HCT116 (cell line): ENCODE measurements at regions not wholly inside any gene's neighbourhood (a gene's known extent, or its start where the extent isn't known, plus 50 kb on each side); places are given as distances from the start of the nearest gene placed in this dataset.

Experiments
- ATAC-seq: fragments of 200-7000 bp; cut with Tn5 transposase; 2 replicates; pipeline ENCODE4 v1.9.1; 2020; ENCODE audit warnings: mild to moderate bottlenecking, moderate library complexity
- BruUV-seq: library from RNA; stranded (reverse); fragments of 400-500 nt; replicated peaks from 2 replicates; lab custom pipeline; 2021; lab: Mats Ljungman, UMichigan
- CTCF ChIA-PET: fragments of 300-600 bp; sonication (Branson Sonifier 250); formaldehyde crosslinking; loops from one replicate; lab custom pipeline; 2021; ENCODE audit warnings: antibody characterized with exemption; lab: Charles Lee
- POLR2A ChIA-PET: fragments of 300-600, 350-600 bp; sonication (Branson Sonifier 250); formaldehyde crosslinking; loops from one replicate; lab custom pipeline; 2021; ENCODE audit warnings: antibody characterized with exemption; lab: Charles Lee
- RAD21 ChIA-PET, 2 experiments: fragments of 300-600 bp; sonication (Branson Sonifier 250); formaldehyde crosslinking; loops; one replicate each; lab custom pipeline; 2023; ENCODE audit warnings: low total read pairs in 2 of 2; ENCODE audit not compliant: uncharacterized antibody in 2 of 2, unreplicated experiment in 2 of 2, low non-redundant PET in 1 of 2; lab: Charles Lee
- DNase-seq: peaks from one replicate; pipeline ENCODE4 v3.0.0-alpha.2; 2010; ENCODE audit warnings: low read depth, low spot score
- H2AFZ ChIP-seq: fragments of 200-600 bp; shearing (Covaris generic), sonication (generic); 2 replicates; pipeline ENCODE4 v1.6.1; 2017; ENCODE audit warnings: low read depth, mixed run types, mixed read lengths, antibody characterized with exemption, low read length; ENCODE audit not compliant: poor library complexity, severe bottlenecking
- H3K27ac ChIP-seq: 2 replicates; pipeline ENCODE4 v1.5.1; 2012; ENCODE audit warnings: low read depth, low read length
- H3K27me3 ChIP-seq: fragments of 200-600 bp; sonication (generic); 2 replicates; pipeline ENCODE4 v1.6.1; 2016; ENCODE audit warnings: mixed run types, low read length, mixed read lengths; ENCODE audit not compliant: insufficient read depth
- H3K36me3 ChIP-seq, 2 experiments: fragments of 200-500 bp in 1 of 2; fragments of 200-600 bp in 1 of 2; sonication (Bioruptor generic) in 1 of 2; sonication (generic) in 1 of 2; 2 replicates each; pipeline versions ENCODE4 v1.5.1 to v1.6.1; 2014 to 2016; ENCODE audit warnings: low read length in 2 of 2, inconsistent platforms in 1 of 2, mixed read lengths in 1 of 2, mixed run types in 1 of 2; ENCODE audit not compliant: insufficient read depth in 2 of 2, control insufficient read depth in 1 of 2
- H3K4me1 ChIP-seq, 2 experiments: fragments of 200-600 bp in 1 of 2; sonication (generic) in 1 of 2; 2 replicates each; pipeline versions ENCODE4 v1.5.1 to v1.6.1; 2012 to 2017; ENCODE audit warnings: low read length in 2 of 2, inconsistent platforms in 1 of 2, mild to moderate bottlenecking in 1 of 2, mixed read lengths in 1 of 2, mixed run types in 1 of 2, moderate library complexity in 1 of 2; ENCODE audit not compliant: insufficient read depth in 2 of 2, control insufficient read depth in 1 of 2
- H3K4me2 ChIP-seq: fragments of 200-600 bp; sonication (generic); 2 replicates; pipeline ENCODE4 v1.6.1; 2017; ENCODE audit warnings: mixed run types, low read length, mixed read lengths
- H3K4me3 ChIP-seq, 2 experiments: fragments of 200-600 bp in 1 of 2; sonication (generic) in 1 of 2; replicated peaks in 1 of 2; 2 replicates each; pipeline ENCODE4 v1.5.1; 2011 to 2016; ENCODE audit warnings: low read length in 2 of 2, control low read depth in 1 of 2, low read depth in 1 of 2, mild to moderate bottlenecking in 1 of 2, mixed read lengths in 1 of 2, mixed run types in 1 of 2
- H3K79me2 ChIP-seq: fragments of 200-600 bp; sonication (generic); 2 replicates; pipeline ENCODE4 v1.6.1; 2017; ENCODE audit warnings: mild to moderate bottlenecking, mixed run types, low read length, moderate library complexity, mixed read lengths; ENCODE audit not compliant: insufficient read depth
- H3K9ac ChIP-seq: fragments of 200-600 bp; sonication (generic); 2 replicates; pipeline ENCODE4 v1.6.1; 2016; ENCODE audit warnings: low read length, mixed read lengths
- H3K9me2 ChIP-seq: fragments of 200-600 bp; sonication (generic), shearing (Covaris generic); 2 replicates; pipeline ENCODE4 v1.6.1; 2017; ENCODE audit warnings: mixed run types, mild to moderate bottlenecking, moderate library complexity; ENCODE audit not compliant: insufficient read depth
- H3K9me3 ChIP-seq, 2 experiments: fragments of 200-500 bp in 1 of 2; fragments of 200-600 bp in 1 of 2; sonication (Bioruptor generic) in 1 of 2; sonication (generic) in 1 of 2; 2 replicates each; pipeline ENCODE4 v1.6.1; 2014 to 2017; ENCODE audit warnings: low read length in 2 of 2, mixed read lengths in 2 of 2, inconsistent platforms in 1 of 2, low read depth in 1 of 2, mild to moderate bottlenecking in 1 of 2, mixed run types in 1 of 2, moderate library complexity in 1 of 2; ENCODE audit not compliant: control insufficient read depth in 1 of 2, insufficient read depth in 1 of 2
- H4K20me1 ChIP-seq: fragments of 200-600 bp; sonication (generic), shearing (Covaris generic); 2 replicates; pipeline ENCODE4 v1.6.1; 2017; ENCODE audit warnings: mixed run types, mild to moderate bottlenecking, moderate library complexity; ENCODE audit not compliant: insufficient read depth
- CBX3 ChIP-seq: IDR thresholded peaks from 2 replicates; pipeline ENCODE4 v1.6.1; 2012; ENCODE audit warnings: low read depth
- CTCF ChIP-seq, 3 experiments: fragments of 200-600 bp in 1 of 3; sonication (generic) in 1 of 3; IDR thresholded peaks in 2 of 3; conservative IDR thresholded peaks in 1 of 3; 2 replicates each; pipeline ENCODE4 v1.5.1; 2012 to 2017; ENCODE audit warnings: low read depth in 2 of 3, low read length in 2 of 3, antibody characterized with exemption in 1 of 3, borderline replicate concordance in 1 of 3, control low read depth in 1 of 3, mild to moderate bottlenecking in 1 of 3, mixed read lengths in 1 of 3, mixed run types in 1 of 3, moderate library complexity in 1 of 3; ENCODE audit not compliant: insufficient read depth in 1 of 3
- ELF1 ChIP-seq: IDR thresholded peaks from 2 replicates; pipeline ENCODE4 v1.6.1; 2012; ENCODE audit warnings: low read depth, borderline replicate concordance
- FOSL1 ChIP-seq: IDR thresholded peaks from 2 replicates; pipeline ENCODE4 v1.6.1; 2012; ENCODE audit warnings: low read depth
- JUND ChIP-seq: IDR thresholded peaks from 2 replicates; pipeline ENCODE4 v1.6.1; 2012
- MAX ChIP-seq: IDR thresholded peaks from 2 replicates; pipeline ENCODE4 v1.6.1; 2012
- RAD21 ChIP-seq: IDR thresholded peaks from 2 replicates; pipeline ENCODE4 v1.6.1; 2012; ENCODE audit warnings: low read depth, mild to moderate bottlenecking
- REST ChIP-seq: IDR thresholded peaks from 2 replicates; pipeline ENCODE4 v1.6.1; 2012; ENCODE audit warnings: low read depth
- SP1 ChIP-seq: IDR thresholded peaks from 2 replicates; pipeline ENCODE4 v1.6.1; 2012; ENCODE audit warnings: low read depth
- ZFX ChIP-seq: fragments of 450-650 bp; IDR thresholded peaks from 2 replicates; pipeline ENCODE4 v1.6.1; 2017
- ZNF274 ChIP-seq: fragments of 200-500 bp; sonication (Bioruptor generic); IDR thresholded peaks from 2 replicates; pipeline ENCODE4 v1.6.1; 2014; ENCODE audit warnings: mild to moderate bottlenecking, low read depth, low read length, inconsistent platforms
- intact Hi-C: fragments of 100-400 bp; cut with micrococcal nuclease; formaldehyde crosslinking; loops from 2 replicates; pipeline ENCODE4 v1.10.0; 2022

DNA sequence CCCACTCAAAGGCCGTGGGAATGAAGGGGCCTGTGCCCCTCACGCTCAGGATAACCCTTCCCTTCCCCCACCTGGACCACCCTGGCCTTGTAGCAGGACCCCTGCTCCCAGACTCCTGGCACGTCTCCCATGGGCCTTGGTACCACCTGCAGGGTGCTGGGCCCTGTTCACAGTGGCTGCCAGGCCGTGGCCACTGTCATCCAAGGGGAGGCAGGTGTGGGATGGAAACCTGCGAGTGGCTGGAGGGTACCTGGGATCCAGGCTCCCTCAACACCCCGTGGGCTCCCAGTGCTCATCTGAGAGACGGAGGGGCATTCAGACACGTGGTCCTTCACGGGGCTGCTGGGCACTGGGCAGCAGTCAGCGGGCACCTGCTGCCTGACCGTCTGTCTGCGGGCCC, 75.6 kb upstream of the CIBAR2 start:
- H3K27me3 ChIP-seq, result no peaks in the 10 kb centered on the region
- CTCF ChIA-PET, result no interaction called here
- no peaks in the 10 kb centered on the region for H3K9me2 ChIP-seq
- H3K36me3 ChIP-seq, result peaks cover 0 to 31% of the 10 kb centered on the region in 2 experiments; a peak in 2 of 4 replicates
- ATAC-seq (no peak), DNase-seq (no peak)
- H3K79me2 ChIP-seq, result peaks cover 24% of the 10 kb centered on the region; the same call in 1 of the 2 replicates
- intact Hi-C loops, result no loop called here
- no peak overlapping the region for H3K9ac ChIP-seq
- TF ChIP-seq JUND (no peak), ELF1 (no peak), CTCF (IDR thresholded peaks at IDR 0.05 in 2 of 3, conservative IDR thresholded peaks at IDR 0.05 in 1 of 3; ENCODE audit: borderline replicate concordance in 1 of 3, insufficient read depth in 1 of 3, low read depth in 2 of 3, low read length in 2 of 3) (no peak), MAX (no peak), ZNF274 (no peak), FOSL1 (no peak), REST (no peak), RAD21 (no peak), CBX3 (no peak), ZFX (no peak), SP1 (no peak)
- H3K9me3 ChIP-seq, result peaks cover 17 to 21% of the 10 kb centered on the region in 2 experiments; a peak in 2 of 4 replicates
- no peaks in the 10 kb centered on the region for H4K20me1 ChIP-seq
- RAD21 ChIA-PET, result no interaction called here
- no TSS peak for BruUV-seq
- no peak overlapping the region for H2AFZ ChIP-seq
- no peak overlapping the region for H3K4me2 ChIP-seq
- H3K4me3 ChIP-seq, result no peak overlapping the region
- H3K4me1 ChIP-seq, result peaks cover 0 to 6% of the 10 kb centered on the region in 2 experiments; a peak in 1 of 4 replicates
- no peak overlapping the region for H3K27ac ChIP-seq
- POLR2A ChIA-PET, result no interaction called here
